ENCODE measurements at regions not wholly inside any gene's neighbourhood (a gene's known extent, or its start where the extent isn't known, plus 50 kb on each side); places are given as distances from the start of the nearest gene placed in this dataset.

DNA sequence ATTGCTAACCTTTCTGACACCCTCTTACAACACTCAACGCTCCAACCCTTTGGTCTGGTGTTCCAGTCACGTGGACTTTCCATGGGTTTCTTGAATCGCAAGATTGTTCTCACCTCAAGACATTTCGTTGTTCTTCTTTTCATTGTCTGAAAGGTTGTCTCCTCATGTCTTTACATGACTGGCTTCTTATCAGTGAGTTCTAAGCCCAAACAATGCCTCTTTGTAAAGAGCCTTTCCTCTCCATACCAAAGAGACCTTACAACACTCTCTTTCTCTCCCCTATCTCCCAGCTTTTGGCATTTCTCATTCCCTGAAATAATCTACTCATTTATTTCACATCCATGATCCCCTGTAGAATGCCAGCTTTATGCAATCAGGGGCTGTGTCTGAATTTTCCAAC lies 1144.8 kb downstream of the AACS start:
- CTCF ChIA-PET = no interaction called here
- no peak for DNase-seq (ENCODE audit: low spot score)
- Mint-ChIP-seq H3K36me3 (peaks cover 82% of the 10 kb centered on the region), H3K9me3 (peaks cover 97% of the 10 kb centered on the region), H3K27ac (no peak overlapping the region), H3K27me3 (ENCODE audit: low read depth) (no peaks in the 10 kb centered on the region; the same call in 1 of the 2 replicates), H3K4me1 (no peaks in the 10 kb centered on the region), H3K4me3 (no peak overlapping the region)
- ATAC-seq = no peak
- TF ChIP-seq, protein P1, sequence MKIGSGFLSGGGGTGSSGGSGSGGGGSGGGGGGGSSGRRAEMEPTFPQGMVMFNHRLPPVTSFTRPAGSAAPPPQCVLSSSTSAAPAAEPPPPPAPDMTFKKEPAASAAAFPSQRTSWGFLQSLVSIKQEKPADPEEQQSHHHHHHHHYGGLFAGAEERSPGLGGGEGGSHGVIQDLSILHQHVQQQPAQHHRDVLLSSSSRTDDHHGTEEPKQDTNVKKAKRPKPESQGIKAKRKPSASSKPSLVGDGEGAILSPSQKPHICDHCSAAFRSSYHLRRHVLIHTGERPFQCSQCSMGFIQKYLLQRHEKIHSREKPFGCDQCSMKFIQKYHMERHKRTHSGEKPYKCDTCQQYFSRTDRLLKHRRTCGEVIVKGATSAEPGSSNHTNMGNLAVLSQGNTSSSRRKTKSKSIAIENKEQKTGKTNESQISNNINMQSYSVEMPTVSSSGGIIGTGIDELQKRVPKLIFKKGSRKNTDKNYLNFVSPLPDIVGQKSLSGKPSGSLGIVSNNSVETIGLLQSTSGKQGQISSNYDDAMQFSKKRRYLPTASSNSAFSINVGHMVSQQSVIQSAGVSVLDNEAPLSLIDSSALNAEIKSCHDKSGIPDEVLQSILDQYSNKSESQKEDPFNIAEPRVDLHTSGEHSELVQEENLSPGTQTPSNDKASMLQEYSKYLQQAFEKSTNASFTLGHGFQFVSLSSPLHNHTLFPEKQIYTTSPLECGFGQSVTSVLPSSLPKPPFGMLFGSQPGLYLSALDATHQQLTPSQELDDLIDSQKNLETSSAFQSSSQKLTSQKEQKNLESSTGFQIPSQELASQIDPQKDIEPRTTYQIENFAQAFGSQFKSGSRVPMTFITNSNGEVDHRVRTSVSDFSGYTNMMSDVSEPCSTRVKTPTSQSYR (CRISPR knock-in tag; IDR thresholded peaks at IDR 0.05) = no peak
- TF ChIP-seq, protein P2, sequence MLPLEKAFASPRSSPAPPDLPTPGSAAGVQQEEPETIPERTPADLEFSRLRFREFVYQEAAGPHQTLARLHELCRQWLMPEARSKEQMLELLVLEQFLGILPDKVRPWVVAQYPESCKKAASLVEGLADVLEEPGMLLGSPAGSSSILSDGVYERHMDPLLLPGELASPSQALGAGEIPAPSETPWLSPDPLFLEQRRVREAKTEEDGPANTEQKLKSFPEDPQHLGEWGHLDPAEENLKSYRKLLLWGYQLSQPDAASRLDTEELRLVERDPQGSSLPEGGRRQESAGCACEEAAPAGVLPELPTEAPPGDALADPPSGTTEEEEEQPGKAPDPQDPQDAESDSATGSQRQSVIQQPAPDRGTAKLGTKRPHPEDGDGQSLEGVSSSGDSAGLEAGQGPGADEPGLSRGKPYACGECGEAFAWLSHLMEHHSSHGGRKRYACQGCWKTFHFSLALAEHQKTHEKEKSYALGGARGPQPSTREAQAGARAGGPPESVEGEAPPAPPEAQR (CRISPR knock-in tag; IDR thresholded peaks at IDR 0.05) = no peak
- TF ChIP-seq, protein P3, sequence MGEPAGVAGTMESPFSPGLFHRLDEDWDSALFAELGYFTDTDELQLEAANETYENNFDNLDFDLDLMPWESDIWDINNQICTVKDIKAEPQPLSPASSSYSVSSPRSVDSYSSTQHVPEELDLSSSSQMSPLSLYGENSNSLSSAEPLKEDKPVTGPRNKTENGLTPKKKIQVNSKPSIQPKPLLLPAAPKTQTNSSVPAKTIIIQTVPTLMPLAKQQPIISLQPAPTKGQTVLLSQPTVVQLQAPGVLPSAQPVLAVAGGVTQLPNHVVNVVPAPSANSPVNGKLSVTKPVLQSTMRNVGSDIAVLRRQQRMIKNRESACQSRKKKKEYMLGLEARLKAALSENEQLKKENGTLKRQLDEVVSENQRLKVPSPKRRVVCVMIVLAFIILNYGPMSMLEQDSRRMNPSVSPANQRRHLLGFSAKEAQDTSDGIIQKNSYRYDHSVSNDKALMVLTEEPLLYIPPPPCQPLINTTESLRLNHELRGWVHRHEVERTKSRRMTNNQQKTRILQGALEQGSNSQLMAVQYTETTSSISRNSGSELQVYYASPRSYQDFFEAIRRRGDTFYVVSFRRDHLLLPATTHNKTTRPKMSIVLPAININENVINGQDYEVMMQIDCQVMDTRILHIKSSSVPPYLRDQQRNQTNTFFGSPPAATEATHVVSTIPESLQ (CRISPR knock-in tag; IDR thresholded peaks at IDR 0.05) = no peak
- TF ChIP-seq ETV6 (CRISPR knock-in tag; IDR thresholded peaks at IDR 0.05) (no peak), TEAD1 (CRISPR knock-in tag; IDR thresholded peaks at IDR 0.05) (no peak), JAZF1 (CRISPR knock-in tag; IDR thresholded peaks at IDR 0.05) (no peak)
- POLR2A ChIA-PET = no interaction called here

DNA sequence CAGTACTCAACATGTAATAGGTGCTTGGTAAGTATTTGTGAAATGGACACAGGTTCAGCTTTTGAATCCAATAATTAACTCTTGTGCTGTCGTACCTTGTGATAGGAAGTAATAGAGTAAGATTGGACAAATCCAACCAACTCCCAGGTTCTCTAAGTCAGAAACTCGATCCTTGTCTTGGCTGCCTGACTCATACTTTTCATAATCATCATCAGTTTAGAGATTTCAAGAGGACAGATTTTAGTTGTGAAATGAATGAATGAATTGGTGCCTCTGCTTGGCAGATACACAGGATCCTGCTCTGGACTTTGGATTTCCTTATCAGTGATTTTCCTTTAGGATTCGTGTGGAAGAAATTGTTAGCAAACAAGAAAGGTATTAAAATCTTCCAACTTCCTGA lies 1145.2 kb downstream of the AACS start:
- Mint-ChIP-seq H3K4me1 (no peaks in the 10 kb centered on the region), H3K36me3 (peaks cover 82% of the 10 kb centered on the region), H3K9me3 (peaks cover 97% of the 10 kb centered on the region), H3K4me3 (no peak overlapping the region), H3K27ac (no peak overlapping the region), H3K27me3 (ENCODE audit: low read depth) (no peaks in the 10 kb centered on the region; the same call in 1 of the 2 replicates)
- POLR2A ChIA-PET = no interaction called here
- no peak for DNase-seq (ENCODE audit: low spot score)
- ATAC-seq = no peak
- CTCF ChIA-PET = no interaction called here
- TF ChIP-seq NR1H2 (CRISPR knock-in tag; IDR thresholded peaks at IDR 0.05) (no peak), HMGA2 (CRISPR knock-in tag; IDR thresholded peaks at IDR 0.05) (no peak), ESRRA (CRISPR knock-in tag; IDR thresholded peaks at IDR 0.05; ENCODE audit: borderline replicate concordance) (no peak), OVOL2 (CRISPR knock-in tag; IDR thresholded peaks at IDR 0.05; ENCODE audit: borderline replicate concordance) (no peak), NFATC4 (CRISPR knock-in tag; IDR thresholded peaks at IDR 0.05) (no peak), TEAD4 (CRISPR knock-in tag; IDR thresholded peaks at IDR 0.05) (no peak), ZBTB21 (CRISPR knock-in tag; IDR thresholded peaks at IDR 0.05; ENCODE audit: borderline replicate concordance) (no peak), MLX (CRISPR knock-in tag; IDR thresholded peaks at IDR 0.05) (no peak), ZMAT4 (CRISPR knock-in tag; IDR thresholded peaks at IDR 0.05) (no peak), ZNF416 (CRISPR knock-in tag; IDR thresholded peaks at IDR 0.05) (no peak), FOXK1 (CRISPR knock-in tag; IDR thresholded peaks at IDR 0.05) (no peak), SMAD4 (CRISPR knock-in tag; IDR thresholded peaks at IDR 0.05) (no peak), ELF4 (CRISPR knock-in tag; IDR thresholded peaks at IDR 0.05; ENCODE audit: low read depth) (no peak), ZNF396 (CRISPR knock-in tag; IDR thresholded peaks at IDR 0.05; ENCODE audit: borderline replicate concordance) (no peak)
- TF ChIP-seq, protein P4, sequence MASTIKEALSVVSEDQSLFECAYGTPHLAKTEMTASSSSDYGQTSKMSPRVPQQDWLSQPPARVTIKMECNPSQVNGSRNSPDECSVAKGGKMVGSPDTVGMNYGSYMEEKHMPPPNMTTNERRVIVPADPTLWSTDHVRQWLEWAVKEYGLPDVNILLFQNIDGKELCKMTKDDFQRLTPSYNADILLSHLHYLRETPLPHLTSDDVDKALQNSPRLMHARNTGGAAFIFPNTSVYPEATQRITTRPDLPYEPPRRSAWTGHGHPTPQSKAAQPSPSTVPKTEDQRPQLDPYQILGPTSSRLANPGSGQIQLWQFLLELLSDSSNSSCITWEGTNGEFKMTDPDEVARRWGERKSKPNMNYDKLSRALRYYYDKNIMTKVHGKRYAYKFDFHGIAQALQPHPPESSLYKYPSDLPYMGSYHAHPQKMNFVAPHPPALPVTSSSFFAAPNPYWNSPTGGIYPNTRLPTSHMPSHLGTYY (CRISPR knock-in tag; IDR thresholded peaks at IDR 0.05) = no peak
- TF ChIP-seq, protein P5, sequence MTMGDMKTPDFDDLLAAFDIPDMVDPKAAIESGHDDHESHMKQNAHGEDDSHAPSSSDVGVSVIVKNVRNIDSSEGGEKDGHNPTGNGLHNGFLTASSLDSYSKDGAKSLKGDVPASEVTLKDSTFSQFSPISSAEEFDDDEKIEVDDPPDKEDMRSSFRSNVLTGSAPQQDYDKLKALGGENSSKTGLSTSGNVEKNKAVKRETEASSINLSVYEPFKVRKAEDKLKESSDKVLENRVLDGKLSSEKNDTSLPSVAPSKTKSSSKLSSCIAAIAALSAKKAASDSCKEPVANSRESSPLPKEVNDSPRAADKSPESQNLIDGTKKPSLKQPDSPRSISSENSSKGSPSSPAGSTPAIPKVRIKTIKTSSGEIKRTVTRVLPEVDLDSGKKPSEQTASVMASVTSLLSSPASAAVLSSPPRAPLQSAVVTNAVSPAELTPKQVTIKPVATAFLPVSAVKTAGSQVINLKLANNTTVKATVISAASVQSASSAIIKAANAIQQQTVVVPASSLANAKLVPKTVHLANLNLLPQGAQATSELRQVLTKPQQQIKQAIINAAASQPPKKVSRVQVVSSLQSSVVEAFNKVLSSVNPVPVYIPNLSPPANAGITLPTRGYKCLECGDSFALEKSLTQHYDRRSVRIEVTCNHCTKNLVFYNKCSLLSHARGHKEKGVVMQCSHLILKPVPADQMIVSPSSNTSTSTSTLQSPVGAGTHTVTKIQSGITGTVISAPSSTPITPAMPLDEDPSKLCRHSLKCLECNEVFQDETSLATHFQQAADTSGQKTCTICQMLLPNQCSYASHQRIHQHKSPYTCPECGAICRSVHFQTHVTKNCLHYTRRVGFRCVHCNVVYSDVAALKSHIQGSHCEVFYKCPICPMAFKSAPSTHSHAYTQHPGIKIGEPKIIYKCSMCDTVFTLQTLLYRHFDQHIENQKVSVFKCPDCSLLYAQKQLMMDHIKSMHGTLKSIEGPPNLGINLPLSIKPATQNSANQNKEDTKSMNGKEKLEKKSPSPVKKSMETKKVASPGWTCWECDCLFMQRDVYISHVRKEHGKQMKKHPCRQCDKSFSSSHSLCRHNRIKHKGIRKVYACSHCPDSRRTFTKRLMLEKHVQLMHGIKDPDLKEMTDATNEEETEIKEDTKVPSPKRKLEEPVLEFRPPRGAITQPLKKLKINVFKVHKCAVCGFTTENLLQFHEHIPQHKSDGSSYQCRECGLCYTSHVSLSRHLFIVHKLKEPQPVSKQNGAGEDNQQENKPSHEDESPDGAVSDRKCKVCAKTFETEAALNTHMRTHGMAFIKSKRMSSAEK (CRISPR knock-in tag; IDR thresholded peaks at IDR 0.05; ENCODE audit: borderline replicate concordance) = no peak
- TF ChIP-seq, protein P6, sequence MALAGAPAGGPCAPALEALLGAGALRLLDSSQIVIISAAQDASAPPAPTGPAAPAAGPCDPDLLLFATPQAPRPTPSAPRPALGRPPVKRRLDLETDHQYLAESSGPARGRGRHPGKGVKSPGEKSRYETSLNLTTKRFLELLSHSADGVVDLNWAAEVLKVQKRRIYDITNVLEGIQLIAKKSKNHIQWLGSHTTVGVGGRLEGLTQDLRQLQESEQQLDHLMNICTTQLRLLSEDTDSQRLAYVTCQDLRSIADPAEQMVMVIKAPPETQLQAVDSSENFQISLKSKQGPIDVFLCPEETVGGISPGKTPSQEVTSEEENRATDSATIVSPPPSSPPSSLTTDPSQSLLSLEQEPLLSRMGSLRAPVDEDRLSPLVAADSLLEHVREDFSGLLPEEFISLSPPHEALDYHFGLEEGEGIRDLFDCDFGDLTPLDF (CRISPR knock-in tag; IDR thresholded peaks at IDR 0.05) = no peak
